Thoracic aorta (tissue), 2 donors: ENCODE measurements at regions not wholly inside any gene's neighbourhood (a gene's known extent, or its start where the extent isn't known, plus 50 kb on each side); places are given as distances from the start of the nearest gene placed in this dataset.

Source experiments
- ATAC-seq: fragments of 150-250 bp; one replicate; pipeline ENCODE4 v1.8.0; 2017; ENCODE audit warnings: low read depth; ENCODE audit not compliant: insufficient number of reproducible peaks, low FRiP score
- DNase-seq: peaks from one replicate; pipeline ENCODE4 v3.0.0-alpha.2; 2020; ENCODE audit warnings: low spot score
- H3K27ac ChIP-seq, 2 donors: fragments of 200-600 bp; sonication (generic); 1 replicate in 1 of 2; 2 replicates in 1 of 2; pipeline ENCODE4 v1.5.1; 2016; ENCODE audit warnings: mild to moderate bottlenecking in 2 of 2, moderate library complexity in 2 of 2
- H3K27me3 ChIP-seq: fragments of 200-600 bp; sonication (generic); replicated peaks from 2 replicates; pipeline ENCODE4 v1.6.0; 2016; ENCODE audit warnings: mild to moderate bottlenecking; ENCODE audit not compliant: insufficient read depth
- H3K36me3 ChIP-seq: fragments of 200-600 bp; sonication (generic); one replicate; pipeline ENCODE4 v1.5.1; 2016
- H3K4me1 ChIP-seq, 2 donors: fragments of 200-600 bp; sonication (generic); 1 replicate in 1 of 2; 2 replicates in 1 of 2; pipeline versions ENCODE4 v1.5.1 to v1.6.0; 2016; ENCODE audit warnings: low read depth in 2 of 2, mild to moderate bottlenecking in 1 of 2; ENCODE audit not compliant: control insufficient read depth in 1 of 2
- H3K4me3 ChIP-seq: fragments of 200-600 bp; sonication (generic); 2 replicates; pipeline ENCODE4 v1.5.1; 2016; ENCODE audit warnings: mild to moderate bottlenecking
- H3K9me3 ChIP-seq: fragments of 200-600 bp; sonication (generic); 2 replicates; pipeline ENCODE4 v1.5.1; 2016
- CTCF ChIP-seq: fragments of 200-600 bp; sonication (generic); IDR thresholded peaks from one replicate; pipeline ENCODE4 v1.5.1; 2019; ENCODE audit warnings: antibody characterized with exemption

GRCh38 chr5:130541617-130542221, 623.3 kb downstream of the HINT1 start:
- DNase-seq (no peak), ATAC-seq (no peak)
- H3K4me3 ChIP-seq, result no peak overlapping the region
- no peaks in the 10 kb centered on the region for H3K27me3 ChIP-seq
- no peaks in the 10 kb centered on the region for H3K36me3 ChIP-seq
- peaks cover 0 to 15% of the 10 kb centered on the region in 2 donors for H3K4me1 ChIP-seq
- no peak for TF ChIP-seq CTCF
- no peak overlapping the region for H3K27ac ChIP-seq
- H3K9me3 ChIP-seq, result peaks cover 3% of the 10 kb centered on the region

GRCh38 chr5:130536691-130537090, 628.4 kb downstream of the HINT1 start:
- Histone ChIP-seq H3K4me1 (peaks cover 0 to 8% of the 10 kb centered on the region in 2 donors), H3K9me3 (no peaks in the 10 kb centered on the region), H3K27me3 (no peaks in the 10 kb centered on the region), H3K36me3 (no peaks in the 10 kb centered on the region), H3K4me3 (no peak overlapping the region), H3K27ac (no peak overlapping the region)
- DNase-seq (no peak), ATAC-seq (no peak)
- no peak for TF ChIP-seq CTCF

- Histone ChIP-seq H3K27me3 (no peaks in the 10 kb centered on the region), H3K4me1 (no peaks in the 10 kb centered on the region), H3K4me3 (no peak overlapping the region), H3K36me3 (no peaks in the 10 kb centered on the region), H3K9me3 (no peaks in the 10 kb centered on the region), H3K27ac (no peak overlapping the region)
- ATAC-seq (no peak), DNase-seq (no peak)
- no peak for TF ChIP-seq CTCF
Measured at GRCh38 chr5:130532786-130533185, 628.5 kb downstream of the CHSY3 start.

- no peaks in the 10 kb centered on the region for H3K4me1 ChIP-seq
- ATAC-seq (no peak), DNase-seq (no peak)
- no peak overlapping the region for H3K4me3 ChIP-seq
- H3K27me3 ChIP-seq, result no peaks in the 10 kb centered on the region
- H3K9me3 ChIP-seq, result no peaks in the 10 kb centered on the region
- no peak overlapping the region for H3K27ac ChIP-seq
- no peaks in the 10 kb centered on the region for H3K36me3 ChIP-seq
- TF ChIP-seq CTCF, result no peak
Measured at GRCh38 chr5:130529511-130530485, 625.5 kb downstream of the CHSY3 start.

GRCh38 chr5:130529111-130529510, 624.8 kb downstream of the CHSY3 start:
- no peaks in the 10 kb centered on the region for H3K36me3 ChIP-seq
- H3K27me3 ChIP-seq, result no peaks in the 10 kb centered on the region
- H3K27ac ChIP-seq, result no peak overlapping the region
- no peaks in the 10 kb centered on the region for H3K4me1 ChIP-seq
- DNase-seq (no peak), ATAC-seq (no peak)
- H3K9me3 ChIP-seq, result no peaks in the 10 kb centered on the region
- no peak overlapping the region for H3K4me3 ChIP-seq
- TF ChIP-seq CTCF, result no peak
